ENCODE measurements at regions not wholly inside any gene's neighbourhood (a gene's known extent, or its start where the extent isn't known, plus 50 kb on each side); places are given as distances from the start of the nearest gene placed in this dataset.

GRCh38 chr2:163306647-163307046, 429.2 kb downstream of the FIGN start:
- H3K27ac Mint-ChIP-seq = no peak overlapping the region
- no peak overlapping the region for H3K4me3 Mint-ChIP-seq
- no peaks in the 10 kb centered on the region for H3K36me3 Mint-ChIP-seq
- peak; percentile 34 for ATAC-seq
- H3K27me3 Mint-ChIP-seq = no peaks in the 10 kb centered on the region
- no peaks in the 10 kb centered on the region for H3K4me1 Mint-ChIP-seq
- peaks cover 4% of the 10 kb centered on the region for H3K9me3 Mint-ChIP-seq

DNA sequence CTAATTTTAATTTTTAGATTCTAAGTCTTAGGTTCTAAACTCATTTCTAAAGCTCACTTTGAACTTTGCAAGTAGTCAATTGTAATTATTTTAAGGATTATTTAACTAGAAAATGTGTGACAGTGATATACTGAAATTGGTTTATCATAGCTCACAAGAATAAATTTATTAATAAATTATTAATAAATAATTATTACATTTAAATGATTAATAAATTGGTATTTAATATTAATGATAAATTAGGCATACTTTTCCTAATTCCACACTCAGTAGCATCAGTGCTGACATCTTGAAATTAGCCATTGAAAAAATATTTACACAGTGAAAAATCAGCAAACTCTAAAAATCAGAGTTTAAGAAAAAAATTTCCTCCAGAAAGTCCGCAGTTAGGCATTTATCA, 433.7 kb downstream of the FIGN start:
- no peak for ATAC-seq
- Mint-ChIP-seq H3K9me3 (peaks cover 4% of the 10 kb centered on the region), H3K36me3 (no peaks in the 10 kb centered on the region), H3K4me1 (no peaks in the 10 kb centered on the region), H3K4me3 (no peak overlapping the region), H3K27ac (no peak overlapping the region), H3K27me3 (no peaks in the 10 kb centered on the region)

- H3K27me3 Mint-ChIP-seq = no peaks in the 10 kb centered on the region
- H3K9me3 Mint-ChIP-seq = peaks cover 3% of the 10 kb centered on the region
- H3K4me3 Mint-ChIP-seq = no peak overlapping the region
- no peaks in the 10 kb centered on the region for H3K36me3 Mint-ChIP-seq
- no peak overlapping the region for H3K27ac Mint-ChIP-seq
- ATAC-seq = no peak
- H3K4me1 Mint-ChIP-seq = no peaks in the 10 kb centered on the region
These were observed 444.0 kb downstream of the FIGN start for GRCh38 chr2:163291790-163292189.

DNA sequence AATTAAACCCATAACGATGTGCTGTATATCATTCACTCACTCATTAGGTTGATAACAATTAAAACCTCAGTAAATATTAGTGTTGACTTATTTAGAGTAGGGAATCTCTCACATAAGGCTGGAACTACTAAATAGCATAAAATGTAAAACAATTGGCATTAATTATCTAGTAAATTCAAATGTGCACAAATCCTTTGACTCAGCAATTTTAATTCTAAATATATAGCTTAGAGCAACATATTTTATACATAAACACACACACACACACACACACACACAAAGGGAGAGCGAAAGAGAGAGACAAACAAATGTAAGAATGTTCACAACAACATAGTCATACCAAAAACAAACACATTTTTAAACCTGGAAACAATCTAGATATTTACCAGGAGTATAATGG, 443.1 kb upstream of the KCNH7 start:
- Mint-ChIP-seq H3K4me1 (no peaks in the 10 kb centered on the region), H3K4me3 (no peak overlapping the region), H3K27ac (no peak overlapping the region), H3K27me3 (no peaks in the 10 kb centered on the region), H3K36me3 (no peaks in the 10 kb centered on the region), H3K9me3 (peaks cover 3% of the 10 kb centered on the region)
- ATAC-seq = no peak

GRCh38 chr2:163269374-163270021, 430.9 kb upstream of the KCNH7 start:
- H3K4me1 Mint-ChIP-seq = no peaks in the 10 kb centered on the region
- H3K9me3 Mint-ChIP-seq = peaks cover 17% of the 10 kb centered on the region
- no peak for ATAC-seq
- H3K27me3 Mint-ChIP-seq = no peaks in the 10 kb centered on the region
- no peak overlapping the region for H3K27ac Mint-ChIP-seq
- no peak overlapping the region for H3K4me3 Mint-ChIP-seq
- no peaks in the 10 kb centered on the region for H3K36me3 Mint-ChIP-seq

- H3K9me3 Mint-ChIP-seq = peaks cover 2% of the 10 kb centered on the region
- ATAC-seq = no peak
These were observed 428.2 kb upstream of the KCNH7 start for GRCh38 chr2:163266772-163267171.

DNA sequence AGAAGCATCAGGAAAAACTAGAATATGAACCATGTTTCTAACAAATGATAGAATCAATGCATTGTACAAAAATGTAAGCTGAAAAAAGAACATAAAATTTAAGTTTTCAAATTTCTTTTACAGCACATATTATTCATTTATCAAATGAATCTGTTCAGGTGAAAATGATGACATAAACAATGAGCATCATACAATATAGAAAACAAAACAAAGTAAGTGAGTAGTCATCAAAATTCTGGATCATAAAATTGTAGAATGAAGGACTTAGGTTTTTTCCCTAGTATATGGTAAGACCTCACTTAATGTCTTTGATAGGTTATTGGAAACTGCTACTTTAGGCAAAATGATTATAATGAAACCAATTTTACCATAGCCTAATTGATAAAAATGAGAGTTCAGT, 427.0 kb upstream of the KCNH7 start:
- ATAC-seq = no peak
- Mint-ChIP-seq H3K27ac (no peak overlapping the region), H3K27me3 (no peaks in the 10 kb centered on the region), H3K9me3 (no peaks in the 10 kb centered on the region), H3K36me3 (no peaks in the 10 kb centered on the region), H3K4me1 (no peaks in the 10 kb centered on the region), H3K4me3 (no peak overlapping the region)

More at GRCh38 chr2:163266772-163267171, 428.2 kb upstream of the KCNH7 start:
- H3K36me3 Mint-ChIP-seq = no peaks in the 10 kb centered on the region
- no peaks in the 10 kb centered on the region for H3K27me3 Mint-ChIP-seq
- no peak overlapping the region for H3K27ac Mint-ChIP-seq
- no peak overlapping the region for H3K4me3 Mint-ChIP-seq
- H3K4me1 Mint-ChIP-seq = no peaks in the 10 kb centered on the region

DNA sequence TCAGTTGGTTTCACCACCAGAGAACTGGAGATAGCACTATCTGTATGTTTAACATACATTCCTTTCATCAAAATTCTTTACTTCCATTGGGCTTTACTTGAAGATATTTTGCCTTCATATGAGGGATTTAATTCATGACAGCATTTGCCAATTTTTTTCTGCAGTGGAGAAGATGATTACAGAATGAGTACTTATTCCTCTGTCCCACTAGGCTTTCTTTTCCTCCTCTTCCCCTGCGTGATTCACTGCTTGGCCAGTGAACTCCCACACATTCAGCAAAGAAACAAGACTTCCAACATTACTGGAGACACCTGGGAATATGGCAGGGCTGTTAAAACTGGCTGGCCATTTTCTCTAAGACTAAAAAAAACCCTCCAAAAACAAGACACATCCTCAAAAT, 425.8 kb upstream of the KCNH7 start:
- ATAC-seq = no peak
- Mint-ChIP-seq H3K4me3 (no peak overlapping the region), H3K4me1 (no peaks in the 10 kb centered on the region), H3K36me3 (no peaks in the 10 kb centered on the region), H3K27ac (no peak overlapping the region), H3K27me3 (no peaks in the 10 kb centered on the region), H3K9me3 (no peaks in the 10 kb centered on the region)

DNA sequence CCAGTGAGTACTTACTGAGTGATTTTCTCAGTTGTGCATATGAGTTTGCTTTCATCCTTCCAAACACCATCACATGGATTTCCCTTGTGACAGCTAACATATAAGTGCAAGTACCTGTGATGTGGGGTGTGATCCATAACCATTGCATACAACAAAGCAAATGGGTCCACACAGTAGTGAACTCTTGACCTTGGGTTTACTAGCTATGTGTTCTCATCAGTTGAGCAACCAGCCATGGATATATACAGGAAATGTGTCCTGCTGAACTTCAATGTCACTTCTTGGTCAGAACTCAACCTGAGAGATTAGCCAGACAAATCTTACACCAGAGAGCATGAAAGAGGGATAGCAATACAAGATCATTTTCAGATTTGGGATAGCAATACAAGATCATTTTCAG, 420.9 kb upstream of the KCNH7 start:
- H3K4me1 Mint-ChIP-seq = no peaks in the 10 kb centered on the region
- no peaks in the 10 kb centered on the region for H3K36me3 Mint-ChIP-seq
- H3K27me3 Mint-ChIP-seq = no peaks in the 10 kb centered on the region
- H3K27ac Mint-ChIP-seq = no peak overlapping the region
- peaks cover 3% of the 10 kb centered on the region for H3K9me3 Mint-ChIP-seq
- H3K4me3 Mint-ChIP-seq = no peak overlapping the region
- no peak for ATAC-seq

DNA sequence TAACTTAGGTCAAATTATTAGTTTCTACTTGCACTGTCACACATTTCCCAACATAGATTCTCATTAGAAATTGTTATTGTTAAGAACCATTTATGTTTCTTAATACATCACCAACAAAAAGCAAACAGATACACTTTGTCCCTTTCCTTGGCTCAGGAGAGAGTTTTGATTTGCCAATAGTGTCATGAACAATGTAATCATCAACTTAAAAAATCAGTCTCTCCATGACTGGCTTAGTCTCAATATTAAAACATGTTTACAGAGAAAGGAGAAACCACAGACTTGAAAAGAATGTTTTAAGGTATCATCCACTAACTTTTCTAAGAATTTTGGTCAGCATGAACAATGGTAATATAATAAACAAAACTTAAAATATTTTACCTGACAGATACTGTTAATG, 416.5 kb upstream of the KCNH7 start:
- H3K4me3 Mint-ChIP-seq = no peak overlapping the region
- H3K9me3 Mint-ChIP-seq = peaks cover 3% of the 10 kb centered on the region
- no peak overlapping the region for H3K27ac Mint-ChIP-seq
- no peaks in the 10 kb centered on the region for H3K36me3 Mint-ChIP-seq
- H3K4me1 Mint-ChIP-seq = no peaks in the 10 kb centered on the region
- no peak for ATAC-seq
- H3K27me3 Mint-ChIP-seq = no peaks in the 10 kb centered on the region

- Mint-ChIP-seq H3K27me3 (no peaks in the 10 kb centered on the region), H3K4me3 (no peak overlapping the region), H3K4me1 (no peaks in the 10 kb centered on the region), H3K27ac (no peak overlapping the region), H3K36me3 (no peaks in the 10 kb centered on the region), H3K9me3 (peaks cover 3% of the 10 kb centered on the region)
- no peak for ATAC-seq
These were observed 415.2 kb upstream of the KCNH7 start for GRCh38 chr2:163253621-163254285.

DNA sequence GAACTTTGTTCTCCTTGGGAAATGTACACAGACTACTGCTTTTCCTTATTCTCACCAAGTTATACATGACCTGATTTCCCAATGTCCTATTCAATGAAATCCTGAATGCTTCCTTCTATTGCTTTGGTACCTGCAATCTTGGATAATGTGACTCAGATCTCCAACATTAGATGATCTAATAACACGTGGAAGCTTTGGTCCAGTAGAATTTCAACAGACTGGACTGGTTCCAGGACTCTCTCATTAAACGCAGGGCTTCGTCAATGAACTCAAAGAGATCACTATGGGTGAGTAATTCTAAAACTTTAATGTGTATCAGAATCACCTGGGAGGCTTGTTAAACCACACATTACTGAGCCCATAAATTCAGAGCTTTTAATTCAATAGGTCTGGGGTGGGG, 413.6 kb upstream of the KCNH7 start:
- Mint-ChIP-seq H3K36me3 (no peaks in the 10 kb centered on the region), H3K27ac (no peak overlapping the region), H3K4me3 (no peak overlapping the region), H3K9me3 (peaks cover 3% of the 10 kb centered on the region), H3K27me3 (no peaks in the 10 kb centered on the region), H3K4me1 (no peaks in the 10 kb centered on the region)
- ATAC-seq = no peak

DNA sequence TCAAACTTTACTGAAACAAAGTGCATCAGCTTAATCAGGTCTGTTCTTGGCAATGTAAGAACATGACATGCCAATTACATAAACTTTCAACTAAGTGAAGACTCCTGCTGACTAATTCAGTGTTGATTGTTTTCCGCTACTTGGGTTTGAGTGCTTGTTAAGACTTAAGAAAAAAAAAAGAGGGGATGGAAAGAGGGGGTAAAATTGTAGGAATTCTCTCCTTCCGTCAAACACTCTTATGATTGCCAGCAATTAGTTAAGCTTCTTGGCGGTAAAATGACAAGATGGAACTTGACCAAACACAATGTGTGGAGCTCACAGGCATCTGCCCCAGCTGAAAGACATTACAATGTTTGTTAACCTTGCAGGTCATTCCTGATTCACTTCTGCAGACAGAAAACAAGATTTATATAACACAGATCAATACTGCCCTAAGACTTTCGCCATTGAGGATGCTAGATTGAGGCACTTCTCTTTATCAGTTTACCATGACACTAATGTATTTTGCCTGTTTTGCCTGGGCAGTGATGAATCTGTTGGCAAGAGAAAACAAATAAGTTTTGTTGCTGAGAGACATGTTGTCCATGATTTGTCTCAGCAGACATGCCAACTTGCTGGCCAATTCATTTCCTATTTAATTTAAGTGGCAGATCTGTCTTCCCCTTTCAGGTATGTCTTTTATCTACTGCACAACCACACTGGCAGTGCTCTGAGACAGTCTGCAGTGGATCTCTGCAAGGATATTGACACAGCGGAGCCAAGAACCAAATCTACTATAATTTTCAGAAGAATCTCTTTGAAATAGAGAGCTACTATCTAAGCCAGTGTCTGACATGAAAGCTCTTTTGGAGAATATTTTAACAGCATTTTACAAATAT, 410.0 kb upstream of the KCNH7 start:
- Mint-ChIP-seq H3K4me1 (no peaks in the 10 kb centered on the region), H3K27ac (no peak overlapping the region), H3K9me3 (no peaks in the 10 kb centered on the region), H3K4me3 (no peak overlapping the region), H3K36me3 (no peaks in the 10 kb centered on the region), H3K27me3 (no peaks in the 10 kb centered on the region)
- ATAC-seq = no peak

DNA sequence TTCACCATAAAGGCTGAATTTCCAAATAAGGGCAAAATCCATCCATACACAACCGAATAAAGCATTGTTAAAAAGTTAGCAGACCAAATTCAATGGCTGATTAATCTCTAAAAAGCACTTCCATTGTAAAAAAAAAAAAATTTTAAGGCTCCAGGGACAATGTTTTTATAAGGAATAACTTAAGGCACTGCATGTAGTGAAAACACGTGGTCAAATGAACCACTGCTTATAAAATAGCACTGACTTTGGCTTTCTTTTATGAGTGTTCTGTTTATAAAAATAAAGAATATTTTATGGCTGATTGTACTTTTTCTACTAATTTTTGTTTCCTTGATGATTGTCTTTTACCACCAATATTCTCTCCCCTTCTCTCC, 409.3 kb upstream of the KCNH7 start:
- no peak overlapping the region for H3K4me3 Mint-ChIP-seq
- H3K27me3 Mint-ChIP-seq = no peaks in the 10 kb centered on the region
- no peak for ATAC-seq
- H3K27ac Mint-ChIP-seq = no peak overlapping the region
- H3K4me1 Mint-ChIP-seq = no peaks in the 10 kb centered on the region
- no peaks in the 10 kb centered on the region for H3K9me3 Mint-ChIP-seq
- H3K36me3 Mint-ChIP-seq = no peaks in the 10 kb centered on the region

DNA sequence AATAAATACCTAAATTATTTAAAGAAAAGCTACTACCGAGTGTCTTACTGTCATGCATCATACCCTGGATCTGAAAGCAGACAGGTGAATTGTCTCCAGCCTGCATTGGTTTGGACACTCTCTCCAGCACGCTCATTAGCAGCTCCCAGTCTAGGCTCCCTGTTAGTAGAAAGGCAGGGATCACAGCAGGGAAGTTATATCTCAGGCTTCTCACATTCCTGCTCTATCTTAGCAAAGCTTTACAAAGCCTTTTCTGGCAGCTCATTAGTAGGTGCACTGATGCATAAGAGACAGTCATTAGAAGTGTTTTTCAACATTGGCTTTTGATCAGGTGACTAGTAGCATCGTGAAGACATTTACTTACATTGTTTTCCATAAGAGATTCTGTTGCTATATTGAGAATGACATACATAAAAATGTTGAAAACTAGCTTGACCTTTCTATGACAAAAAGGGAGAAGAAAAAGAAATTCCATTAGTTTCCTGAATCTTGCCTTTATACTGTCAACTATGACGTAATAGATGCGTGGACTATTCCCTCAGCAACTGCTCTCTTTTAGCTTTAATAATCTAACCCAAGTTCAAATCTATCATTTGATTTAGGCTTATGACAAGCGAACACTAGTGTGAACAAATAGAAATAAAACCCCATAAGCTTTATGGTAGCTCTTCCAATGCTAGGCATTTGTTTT, 408.7 kb upstream of the KCNH7 start:
- ATAC-seq = no peak
- Mint-ChIP-seq H3K4me3 (no peak overlapping the region), H3K27me3 (no peaks in the 10 kb centered on the region), H3K36me3 (no peaks in the 10 kb centered on the region), H3K27ac (no peak overlapping the region), H3K9me3 (no peaks in the 10 kb centered on the region), H3K4me1 (no peaks in the 10 kb centered on the region)
